Endothelial cell of umbilical vein (primary cell): ENCODE measurements at regions not wholly inside any gene's neighbourhood (a gene's known extent, or its start where the extent isn't known, plus 50 kb on each side); places are given as distances from the start of the nearest gene placed in this dataset.

Experiments
- BruUV-seq: library from RNA; stranded (reverse); fragments of 400-500 nt; replicated peaks from 2 replicates; lab custom pipeline; 2021; lab: Mats Ljungman, UMichigan
- CTCF ChIA-PET: fragments of 300-600, 350-600 bp; sonication (Branson Sonifier 250); formaldehyde crosslinking; loops from one replicate; lab custom pipeline; 2021; ENCODE audit warnings: antibody characterized with exemption, inconsistent platforms; lab: Charles Lee
- POLR2A ChIA-PET: fragments of 300-600, 350-600 bp; sonication (Branson Sonifier 250); formaldehyde crosslinking; loops from one replicate; lab custom pipeline; 2021; ENCODE audit warnings: antibody characterized with exemption, inconsistent platforms; lab: Charles Lee
- DNase-seq: peaks from one replicate; pipeline ENCODE4 v3.0.0-alpha.2; 2011; ENCODE audit warnings: low read depth, low spot score
- FAIRE-seq: peaks from 2 replicates; lab custom pipeline; 2011; peaks lifted over from hg19 to GRCh38; lab: Jason Lieb, UNC
- H2AFZ ChIP-seq: 2 replicates; pipeline ENCODE4 v1.6.0; 2012; ENCODE audit warnings: low read depth, low read length, control low read depth, inconsistent platforms
- H3K27ac ChIP-seq: 2 replicates; pipeline ENCODE4 v1.5.1; 2011; ENCODE audit warnings: low read depth, mild to moderate bottlenecking, control low read depth, low read length, moderate library complexity; ENCODE audit not compliant: insufficient read depth
- H3K27me3 ChIP-seq, 2 experiments: 2 replicates each; pipeline versions ENCODE4 v1.6.0 to v1.6.1; 2011; ENCODE audit warnings: low read length in 2 of 2, mixed read lengths in 1 of 2; ENCODE audit not compliant: control insufficient read depth in 2 of 2, insufficient read depth in 2 of 2
- H3K36me3 ChIP-seq, 2 experiments: 2 replicates in 1 of 2; 3 replicates in 1 of 2; pipeline ENCODE4 v1.5.1; 2011; ENCODE audit warnings: low read length in 2 of 2, mild to moderate bottlenecking in 1 of 2, moderate library complexity in 1 of 2; ENCODE audit not compliant: control insufficient read depth in 2 of 2, insufficient read depth in 2 of 2; ENCODE audit errors: extremely low read depth in 1 of 2
- H3K4me1 ChIP-seq: 3 replicates; pipeline ENCODE4 v1.5.1; 2011; ENCODE audit warnings: mild to moderate bottlenecking, low read length; ENCODE audit not compliant: control insufficient read depth, insufficient read depth; ENCODE audit errors: extremely low read depth
- H3K4me2 ChIP-seq: 2 replicates; pipeline ENCODE4 v1.6.1; 2011; ENCODE audit warnings: low read length, control low read depth, mixed read lengths; ENCODE audit not compliant: insufficient read depth
- H3K4me3 ChIP-seq, 3 experiments: fragments of 200-600 bp in 1 of 3; sonication (generic), shearing (Covaris generic) in 1 of 3; replicated peaks in 1 of 3; 2 replicates each; pipeline ENCODE4 v1.5.1; 2011 to 2016; ENCODE audit warnings: control low read depth in 3 of 3, low read length in 3 of 3, mild to moderate bottlenecking in 2 of 3, inconsistent platforms in 1 of 3, low read depth in 1 of 3, moderate library complexity in 1 of 3; ENCODE audit not compliant: insufficient read depth in 1 of 3
- H3K79me2 ChIP-seq: 2 replicates; pipeline ENCODE4 v1.6.0; 2012; ENCODE audit warnings: low read length, inconsistent platforms; ENCODE audit not compliant: control insufficient read depth, insufficient read depth
- H3K9ac ChIP-seq: replicated peaks from 2 replicates; pipeline ENCODE3; 2011; ENCODE audit warnings: low read length, control low read depth; ENCODE audit not compliant: insufficient read depth; ENCODE audit errors: extremely low read depth
- H3K9me1 ChIP-seq: replicated peaks from 3 replicates; pipeline ENCODE4 v1.6.0; 2011; ENCODE audit warnings: mild to moderate bottlenecking, low read length; ENCODE audit not compliant: control insufficient read depth, insufficient read depth; ENCODE audit errors: extremely low read depth
- H3K9me3 ChIP-seq: replicated peaks from 2 replicates; pipeline ENCODE4 v1.5.1; 2012; ENCODE audit warnings: low read length, inconsistent platforms; ENCODE audit not compliant: control insufficient read depth, insufficient read depth
- H4K20me1 ChIP-seq: replicated peaks from 2 replicates; pipeline ENCODE3; 2011; ENCODE audit warnings: mild to moderate bottlenecking, low read length; ENCODE audit not compliant: control insufficient read depth, insufficient read depth; ENCODE audit errors: extremely low read depth
- CTCF ChIP-seq, 2 donors: IDR thresholded peaks; 1 replicate in 1 of 2; 2 replicates in 1 of 2; pipeline ENCODE4 v1.5.1; 2011; ENCODE audit warnings: low read length in 2 of 2, mild to moderate bottlenecking in 2 of 2, moderate library complexity in 2 of 2, control low read depth in 1 of 2, inconsistent platforms in 1 of 2, low read depth in 1 of 2; ENCODE audit not compliant: insufficient read depth in 1 of 2; ENCODE audit errors: extremely low read depth in 1 of 2
- EZH2 ChIP-seq: IDR thresholded peaks from 2 replicates; pipeline ENCODE4 v1.6.1; 2012; ENCODE audit warnings: borderline replicate concordance, low read depth, mild to moderate bottlenecking, moderate library complexity, low read length, inconsistent platforms; ENCODE audit not compliant: severe bottlenecking
- FOS ChIP-seq: IDR thresholded peaks from 2 replicates; pipeline ENCODE4 v1.6.1; 2011; ENCODE audit warnings: mild to moderate bottlenecking, low read length, moderate library complexity, borderline replicate concordance; ENCODE audit not compliant: insufficient read depth
- GATA2 ChIP-seq: IDR thresholded peaks from 2 replicates; pipeline ENCODE4 v1.7.0; 2011; ENCODE audit warnings: low read depth, mild to moderate bottlenecking, moderate library complexity, mixed read lengths, low read length; ENCODE audit not compliant: insufficient read length, insufficient read depth
- JUN ChIP-seq: IDR thresholded peaks from 2 replicates; pipeline ENCODE4 v1.6.1; 2011; ENCODE audit warnings: borderline replicate concordance, low read depth; ENCODE audit not compliant: insufficient read length, insufficient read depth
- MAX ChIP-seq: IDR thresholded peaks from 2 replicates; pipeline ENCODE4 v1.6.1; 2011; ENCODE audit not compliant: insufficient read depth, insufficient read length
- MYC ChIP-seq: IDR thresholded peaks from one replicate; pipeline ENCODE4 v1.6.1; 2011; ENCODE audit warnings: mild to moderate bottlenecking, low read depth, low read length
- POLR2A ChIP-seq: IDR thresholded peaks from 2 replicates; pipeline ENCODE4 v1.6.1; 2012; ENCODE audit warnings: low read depth, mild to moderate bottlenecking, control low read depth, low read length
- POLR2AphosphoS5 ChIP-seq: IDR thresholded peaks from 2 replicates; pipeline ENCODE4 v1.6.1; 2012; ENCODE audit warnings: low read depth, mild to moderate bottlenecking, control low read depth, low read length, moderate library complexity; ENCODE audit not compliant: insufficient read depth
- dilution Hi-C: fragments of 300-500 bp; cut with MboI; formaldehyde crosslinking; loops from one replicate; pipeline ENCODE4 v1.15.0; 2019; ENCODE audit warnings: low sequenced_read_pairs; ENCODE audit not compliant: extremely low pct_ligation_motif_present
- intact Hi-C: fragments of 100-400 bp; cut with micrococcal nuclease; formaldehyde crosslinking; loops from one replicate; pipeline ENCODE4 v1.10.0; 2022

GRCh38 chr3:146783446-146783845 lies 178.3 kb upstream of the PLSCR5 start:
- TF ChIP-seq FOS, result no peak
- no peak for TF ChIP-seq POLR2AphosphoS5
- TF ChIP-seq MAX, result no peak
- no peak for TF ChIP-seq EZH2
- no peak for TF ChIP-seq POLR2A
- TF ChIP-seq CTCF (IDR thresholded peaks at IDR 0.05; ENCODE audit: extremely low read depth in 1 of 2, insufficient read depth in 1 of 2, low read depth in 1 of 2, low read length in 2 of 2), result no peak
- no peak for TF ChIP-seq GATA2
- TF ChIP-seq MYC, result no peak
- no peak for TF ChIP-seq JUN
- H3K4me3 ChIP-seq, result no peak overlapping the region
- H2AFZ ChIP-seq, result no peak overlapping the region
- no peaks in the 10 kb centered on the region for H3K36me3 ChIP-seq
- no peak overlapping the region for H3K4me2 ChIP-seq
- no peaks in the 10 kb centered on the region for H3K27me3 ChIP-seq
- DNase-seq (no peak), FAIRE-seq (no peak)
- no TSS peak for BruUV-seq
- H3K79me2 ChIP-seq, result no peaks in the 10 kb centered on the region
- H3K4me1 ChIP-seq, result no peaks in the 10 kb centered on the region
- no peaks in the 10 kb centered on the region for H3K9me3 ChIP-seq
- POLR2A ChIA-PET, result no interaction called here
- intact Hi-C loops, result no loop called here
- no peaks in the 10 kb centered on the region for H4K20me1 ChIP-seq
- no peak overlapping the region for H3K9ac ChIP-seq
- CTCF ChIA-PET, result no interaction called here
- no peaks in the 10 kb centered on the region for H3K9me1 ChIP-seq
- dilution Hi-C loops, result no loop called here
- H3K27ac ChIP-seq, result no peak overlapping the region
